ENCODE measurements at regions not wholly inside any gene's neighbourhood (a gene's known extent, or its start where the extent isn't known, plus 50 kb on each side); places are given as distances from the start of the nearest gene placed in this dataset.
A peak's percentile ranks its signal among the peaks of the same experiment; 100 is the strongest.

- H3K36me3 Mint-ChIP-seq (ENCODE audit: insufficient read depth, unreplicated experiment) = no peaks in the 10 kb centered on the region
- no peak overlapping the region for H3K27ac Mint-ChIP-seq (ENCODE audit: unreplicated experiment)
- H3K27me3 Mint-ChIP-seq (ENCODE audit: unreplicated experiment) = peaks cover 13% of the 10 kb centered on the region
- CTCF ChIA-PET = no interaction called here
- BruUV-seq (replicated peaks) = no TSS peak
- TF ChIP-seq CTCF (IDR thresholded peaks at IDR 0.05; ENCODE audit: unreplicated experiment) = peak; percentile 94
- no peaks in the 10 kb centered on the region for H3K4me1 Mint-ChIP-seq (ENCODE audit: low read depth, unreplicated experiment)
- intact Hi-C loops (cut with micrococcal nuclease; ENCODE audit: unreplicated experiment) = loop anchor here (2.0 kb wide), 1 partner anchor 238 kb away; no protein-coding TSS in a partner anchor
- peak overlapping the region; percentile 20 for H3K4me3 Mint-ChIP-seq (ENCODE audit: low read depth, unreplicated experiment)
- no peaks in the 10 kb centered on the region for H3K9me3 Mint-ChIP-seq (ENCODE audit: low read depth, unreplicated experiment)
- DNase-seq = peak; percentile 95
These were observed 65.2 kb upstream of the LMO1 start for GRCh38 chr11:8328848-8329330.

GRCh38 chr11:8328231-8328794, 64.6 kb upstream of the LMO1 start:
- no peaks in the 10 kb centered on the region for H3K4me1 Mint-ChIP-seq (ENCODE audit: low read depth, unreplicated experiment)
- H3K4me3 Mint-ChIP-seq (ENCODE audit: low read depth, unreplicated experiment) = no peak overlapping the region
- CTCF ChIA-PET = no interaction called here
- no peaks in the 10 kb centered on the region for H3K36me3 Mint-ChIP-seq (ENCODE audit: insufficient read depth, unreplicated experiment)
- intact Hi-C loops (cut with micrococcal nuclease; ENCODE audit: unreplicated experiment) = loop anchor here (2.0 kb wide), 1 partner anchor 238 kb away; no protein-coding TSS in a partner anchor
- no peak for DNase-seq
- no peak overlapping the region for H3K27ac Mint-ChIP-seq (ENCODE audit: unreplicated experiment)
- no peak for TF ChIP-seq CTCF (IDR thresholded peaks at IDR 0.05; ENCODE audit: unreplicated experiment)
- peaks cover 18% of the 10 kb centered on the region for H3K27me3 Mint-ChIP-seq (ENCODE audit: unreplicated experiment)
- no TSS peak for BruUV-seq (replicated peaks)
- H3K9me3 Mint-ChIP-seq (ENCODE audit: low read depth, unreplicated experiment) = no peaks in the 10 kb centered on the region

GRCh38 chr11:8327761-8328192, 64.1 kb upstream of the LMO1 start:
- intact Hi-C loops (cut with micrococcal nuclease; ENCODE audit: unreplicated experiment) = loop anchor here (2.0 kb wide), 1 partner anchor 239 kb away; no protein-coding TSS in a partner anchor
- Mint-ChIP-seq H3K36me3 (ENCODE audit: insufficient read depth, unreplicated experiment) (no peaks in the 10 kb centered on the region), H3K27me3 (ENCODE audit: unreplicated experiment) (peaks cover 24% of the 10 kb centered on the region), H3K27ac (ENCODE audit: unreplicated experiment) (no peak overlapping the region), H3K4me3 (ENCODE audit: low read depth, unreplicated experiment) (no peak overlapping the region), H3K4me1 (ENCODE audit: low read depth, unreplicated experiment) (no peaks in the 10 kb centered on the region), H3K9me3 (ENCODE audit: low read depth, unreplicated experiment) (no peaks in the 10 kb centered on the region)
- DNase-seq = no peak
- CTCF ChIA-PET = interaction anchor here (1.0 kb wide), 1 partner anchor 239 kb away, joined by 3 read pairs; no protein-coding TSS in a partner anchor
- TF ChIP-seq CTCF (IDR thresholded peaks at IDR 0.05; ENCODE audit: unreplicated experiment) = no peak
- no TSS peak for BruUV-seq (replicated peaks)

DNA sequence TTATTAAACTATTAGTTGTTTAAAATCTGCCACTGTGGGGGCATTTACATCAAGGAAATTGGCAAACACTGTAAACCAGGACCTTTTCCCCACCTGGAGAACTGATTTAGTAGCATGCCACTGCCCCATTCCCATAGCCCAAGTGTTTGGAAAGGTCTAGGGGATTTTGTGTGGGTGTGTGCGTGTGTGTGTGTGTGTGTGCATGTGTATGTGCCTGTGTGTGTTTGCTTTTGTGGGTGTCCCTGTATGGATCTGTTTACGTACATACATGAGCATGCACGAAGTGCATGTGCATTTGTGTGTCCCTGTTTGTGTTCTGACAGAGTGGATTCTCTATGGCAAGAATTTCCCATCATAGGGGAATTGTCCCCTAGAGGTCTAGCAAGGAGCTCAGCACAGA, 62.7 kb upstream of the LMO1 start:
- intact Hi-C loops (cut with micrococcal nuclease; ENCODE audit: unreplicated experiment) = no loop called here
- no TSS peak for BruUV-seq (replicated peaks)

More for the DNA sequence above, 62.7 kb upstream of the LMO1 start:
- Mint-ChIP-seq H3K4me1 (ENCODE audit: low read depth, unreplicated experiment) (no peaks in the 10 kb centered on the region), H3K27ac (ENCODE audit: unreplicated experiment) (no peak overlapping the region), H3K27me3 (ENCODE audit: unreplicated experiment) (peaks cover 36% of the 10 kb centered on the region), H3K4me3 (ENCODE audit: low read depth, unreplicated experiment) (no peak overlapping the region), H3K36me3 (ENCODE audit: insufficient read depth, unreplicated experiment) (no peaks in the 10 kb centered on the region), H3K9me3 (ENCODE audit: low read depth, unreplicated experiment) (no peaks in the 10 kb centered on the region)
- no peak for DNase-seq
- CTCF ChIA-PET = no interaction called here
- no peak for TF ChIP-seq CTCF (IDR thresholded peaks at IDR 0.05; ENCODE audit: unreplicated experiment)
